Neutrophil (primary cell): ENCODE measurements at regions not wholly inside any gene's neighbourhood (a gene's known extent, or its start where the extent isn't known, plus 50 kb on each side); places are given as distances from the start of the nearest gene placed in this dataset.

Experiments used
- H3K27ac ChIP-seq: fragments of 200-600 bp; sonication (generic); 2 replicates; pipeline ENCODE4 v1.5.1; 2016; ENCODE audit warnings: mild to moderate bottlenecking, moderate library complexity
- H3K27me3 ChIP-seq: fragments of 200-600 bp; sonication (generic); 2 replicates; pipeline ENCODE4 v1.6.0; 2016; ENCODE audit warnings: mild to moderate bottlenecking
- H3K36me3 ChIP-seq: fragments of 200-600 bp; sonication (generic); 2 replicates; pipeline ENCODE4 v1.5.1; 2017
- H3K4me1 ChIP-seq, 2 experiments: fragments of 200-600 bp in 1 of 2; sonication (generic) in 1 of 2; 1 replicate in 1 of 2; 2 replicates in 1 of 2; pipeline versions ENCODE4 v1.5.1 to v1.6.1; 2013 to 2016; ENCODE audit warnings: low read depth in 1 of 2, low read length in 1 of 2, mild to moderate bottlenecking in 1 of 2, moderate library complexity in 1 of 2; ENCODE audit not compliant: control insufficient read depth in 1 of 2, insufficient read depth in 1 of 2
- H3K4me3 ChIP-seq, 2 experiments: fragments of 200-600 bp in 1 of 2; sonication (generic) in 1 of 2; 1 replicate in 1 of 2; 2 replicates in 1 of 2; pipeline ENCODE4 v1.5.1; 2013 to 2016; ENCODE audit warnings: low read depth in 1 of 2, low read length in 1 of 2, mild to moderate bottlenecking in 1 of 2, moderate library complexity in 1 of 2
- H3K9me3 ChIP-seq: fragments of 200-600 bp; sonication (generic); 2 replicates; pipeline ENCODE4 v1.5.1; 2016
- TF ChIP-seq, protein P1 (sequence below): fragments of 200-600 bp; sonication (generic); IDR thresholded peaks from 2 replicates; pipeline ENCODE4 v1.5.1; 2016; ENCODE audit warnings: antibody characterized with exemption

DNA sequence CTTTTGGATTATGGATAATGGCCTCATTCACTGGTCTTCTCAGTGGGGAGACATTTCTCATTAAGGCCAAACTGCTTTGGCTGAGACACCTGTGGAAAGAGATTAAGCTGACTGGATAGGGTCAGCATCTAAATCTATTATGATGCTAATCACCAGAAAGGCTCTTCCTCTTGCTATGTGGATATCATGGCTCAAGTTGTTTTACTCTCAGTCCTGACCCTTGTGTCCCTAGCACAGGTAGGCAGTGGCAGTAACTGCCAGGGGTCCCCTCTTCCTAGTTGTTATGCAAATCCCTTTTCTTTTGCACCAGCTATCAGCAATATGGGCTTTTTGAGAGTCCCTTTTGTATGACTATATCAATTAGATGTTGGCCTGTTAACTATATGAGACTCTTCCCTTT is 335.7 kb upstream of the PLET1 start:
- H3K4me3 ChIP-seq = no peak overlapping the region
- no peaks in the 10 kb centered on the region for H3K36me3 ChIP-seq
- H3K9me3 ChIP-seq = no peaks in the 10 kb centered on the region
- H3K4me1 ChIP-seq = no peaks in the 10 kb centered on the region
- no peak overlapping the region for H3K27ac ChIP-seq
- H3K27me3 ChIP-seq = peaks cover 3% of the 10 kb centered on the region
- TF ChIP-seq, protein P1, sequence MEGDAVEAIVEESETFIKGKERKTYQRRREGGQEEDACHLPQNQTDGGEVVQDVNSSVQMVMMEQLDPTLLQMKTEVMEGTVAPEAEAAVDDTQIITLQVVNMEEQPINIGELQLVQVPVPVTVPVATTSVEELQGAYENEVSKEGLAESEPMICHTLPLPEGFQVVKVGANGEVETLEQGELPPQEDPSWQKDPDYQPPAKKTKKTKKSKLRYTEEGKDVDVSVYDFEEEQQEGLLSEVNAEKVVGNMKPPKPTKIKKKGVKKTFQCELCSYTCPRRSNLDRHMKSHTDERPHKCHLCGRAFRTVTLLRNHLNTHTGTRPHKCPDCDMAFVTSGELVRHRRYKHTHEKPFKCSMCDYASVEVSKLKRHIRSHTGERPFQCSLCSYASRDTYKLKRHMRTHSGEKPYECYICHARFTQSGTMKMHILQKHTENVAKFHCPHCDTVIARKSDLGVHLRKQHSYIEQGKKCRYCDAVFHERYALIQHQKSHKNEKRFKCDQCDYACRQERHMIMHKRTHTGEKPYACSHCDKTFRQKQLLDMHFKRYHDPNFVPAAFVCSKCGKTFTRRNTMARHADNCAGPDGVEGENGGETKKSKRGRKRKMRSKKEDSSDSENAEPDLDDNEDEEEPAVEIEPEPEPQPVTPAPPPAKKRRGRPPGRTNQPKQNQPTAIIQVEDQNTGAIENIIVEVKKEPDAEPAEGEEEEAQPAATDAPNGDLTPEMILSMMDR = no peak

DNA sequence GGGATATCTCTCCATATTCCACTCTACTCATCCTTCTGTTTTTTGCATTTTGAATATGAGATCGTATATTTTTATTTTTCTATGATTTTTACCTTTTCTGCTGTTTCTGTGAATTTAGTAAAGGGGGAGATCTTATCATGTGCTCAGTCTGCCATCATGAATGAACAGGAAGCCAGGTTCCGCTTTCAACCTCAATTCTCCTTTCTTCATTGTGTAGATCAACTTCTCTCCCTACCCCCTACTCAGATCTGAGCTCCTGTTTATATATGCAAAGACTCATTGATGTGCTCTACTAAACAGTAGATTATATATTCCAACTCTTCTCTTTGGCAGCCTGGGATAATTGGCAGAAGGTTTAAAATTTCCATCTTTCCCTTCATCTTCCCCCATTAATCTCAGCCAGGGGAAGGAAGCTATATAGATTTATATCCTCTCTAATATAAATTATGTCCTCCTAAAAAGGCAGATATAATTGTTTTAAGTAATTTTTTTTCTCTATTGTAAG is 336.7 kb upstream of the PLET1 start:
- H3K4me1 ChIP-seq = no peaks in the 10 kb centered on the region
- TF ChIP-seq, protein P1 = no peak
- H3K27ac ChIP-seq = no peak overlapping the region
- no peak overlapping the region for H3K4me3 ChIP-seq
- no peaks in the 10 kb centered on the region for H3K9me3 ChIP-seq
- H3K27me3 ChIP-seq = peaks cover 3% of the 10 kb centered on the region
- H3K36me3 ChIP-seq = no peaks in the 10 kb centered on the region

DNA sequence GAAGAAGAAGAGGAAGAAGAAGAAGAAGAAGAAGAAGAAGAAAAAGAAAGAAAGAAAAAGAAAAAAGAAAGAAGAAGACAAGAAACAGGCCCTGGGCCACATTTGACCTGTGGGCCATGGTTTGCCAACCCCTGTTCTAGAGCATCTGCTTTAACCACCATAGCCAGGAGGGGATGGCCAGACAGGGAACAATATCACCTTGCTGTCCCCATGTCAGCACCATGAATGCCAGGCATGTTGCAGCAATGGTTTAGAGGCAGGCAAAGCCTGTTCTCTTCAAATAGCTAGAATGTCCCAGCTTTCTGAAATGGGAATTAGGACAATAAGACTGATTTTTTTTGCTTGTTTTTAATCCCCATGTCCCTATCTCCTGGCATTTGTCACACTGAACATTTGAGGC is 338.6 kb upstream of the PLET1 start:
- Histone ChIP-seq H3K4me1 (no peaks in the 10 kb centered on the region), H3K27me3 (peaks cover 19% of the 10 kb centered on the region), H3K4me3 (no peak overlapping the region), H3K9me3 (no peaks in the 10 kb centered on the region), H3K36me3 (no peaks in the 10 kb centered on the region), H3K27ac (no peak overlapping the region)
- TF ChIP-seq, protein P1 = no peak

DNA sequence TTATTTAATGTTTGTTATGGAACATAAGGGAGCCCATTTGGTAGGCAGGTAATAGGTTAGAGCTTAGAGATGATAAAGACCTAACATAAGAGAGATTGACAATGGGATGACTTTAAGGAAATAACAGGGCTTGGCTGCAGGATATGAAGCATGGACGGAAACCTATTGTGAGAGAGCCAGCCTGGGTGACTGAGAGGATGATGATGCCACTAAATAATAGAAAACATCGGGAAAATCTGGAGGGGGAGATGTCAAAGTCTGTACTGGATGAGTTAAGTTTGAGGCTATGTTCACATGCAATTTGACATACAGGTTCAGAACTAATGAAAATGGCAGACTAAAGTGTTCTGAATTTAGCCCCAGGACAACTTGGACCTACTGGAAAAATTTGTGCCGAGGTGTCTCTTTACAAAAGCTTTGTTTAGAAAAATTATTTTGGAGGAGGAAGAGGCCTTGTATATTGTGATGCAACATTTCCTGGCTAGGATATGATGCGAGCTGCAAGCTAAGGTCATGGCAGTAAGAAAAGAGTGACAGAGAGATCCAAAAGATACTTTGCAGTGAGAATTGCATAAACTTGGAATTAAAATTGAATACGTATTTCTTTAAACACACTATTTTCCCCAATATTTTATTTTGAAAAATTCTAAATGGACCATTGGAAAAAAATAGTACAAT is 339.3 kb upstream of the PLET1 start:
- Histone ChIP-seq H3K9me3 (no peaks in the 10 kb centered on the region), H3K4me1 (no peaks in the 10 kb centered on the region), H3K36me3 (no peaks in the 10 kb centered on the region), H3K4me3 (no peak overlapping the region), H3K27ac (no peak overlapping the region), H3K27me3 (peaks cover 26% of the 10 kb centered on the region)
- TF ChIP-seq, protein P1 = no peak

DNA sequence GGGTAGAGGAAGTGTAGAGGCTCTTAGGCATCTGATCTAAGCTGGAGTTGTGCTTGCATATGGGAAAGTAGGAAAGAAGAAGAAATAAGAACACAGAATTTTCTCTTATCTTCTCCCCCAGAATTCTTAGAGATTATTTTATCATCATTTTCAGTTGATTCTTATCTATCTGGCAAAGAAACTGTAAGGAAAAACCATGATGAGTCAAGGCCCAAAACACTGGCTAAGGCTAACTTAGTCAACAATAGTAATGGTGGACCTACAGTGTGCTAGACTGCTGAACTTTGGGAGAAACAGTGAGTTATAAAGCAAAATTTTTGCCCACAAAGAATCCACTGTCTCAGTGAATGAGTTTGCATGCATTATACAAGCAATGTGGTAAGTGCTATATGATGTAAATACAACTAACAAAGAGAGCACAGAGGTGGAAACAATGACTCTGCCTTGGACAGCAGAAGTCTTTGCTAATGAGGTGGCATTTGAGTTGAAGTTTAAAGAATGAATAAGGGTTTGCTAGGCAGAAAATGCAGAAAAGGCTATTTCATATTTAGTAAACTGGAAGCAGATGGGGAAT is 344.5 kb upstream of the PLET1 start:
- H3K4me1 ChIP-seq = no peaks in the 10 kb centered on the region
- TF ChIP-seq, protein P1 = no peak
- no peaks in the 10 kb centered on the region for H3K36me3 ChIP-seq
- no peak overlapping the region for H3K4me3 ChIP-seq
- no peak overlapping the region for H3K27ac ChIP-seq
- H3K9me3 ChIP-seq = no peaks in the 10 kb centered on the region
- H3K27me3 ChIP-seq = peaks cover 40% of the 10 kb centered on the region
